GM18502 (cell line): ENCODE measurements at regions not wholly inside any gene's neighbourhood (a gene's known extent, or its start where the extent isn't known, plus 50 kb on each side); places are given as distances from the start of the nearest gene placed in this dataset.
A peak's percentile ranks its signal among the peaks of the same experiment; 100 is the strongest.
"Not testable (repeated sequence)": the region's sequence is repeated elsewhere in the genome, so short reads cannot be mapped to it uniquely, and the experiment has no call there.

Experiments
- ATAC-seq: cut with Tn5 transposase; IDR thresholded peaks from one replicate; pipeline ENCODE4 v1.9.1; 2021; ENCODE audit warnings: mild to moderate bottlenecking; ENCODE audit not compliant: unreplicated experiment, poor library complexity

GRCh38 chr1:117752661-117753060 lies 146.8 kb downstream of the TENT5C start:
- ATAC-seq: no peak

- ATAC-seq: no peak
Observed at GRCh38 chr1:117753232-117753631, 147.4 kb downstream of the TENT5C start.

GRCh38 chr1:117753652-117754051 lies 147.8 kb downstream of the TENT5C start:
- no peak for ATAC-seq

GRCh38 chr1:117754061-117754969 lies 148.5 kb downstream of the TENT5C start:
- no peak for ATAC-seq

- ATAC-seq: no peak
Observed at GRCh38 chr1:117757668-117758067, 151.8 kb downstream of the TENT5C start.

- ATAC-seq: peak; percentile 88
Observed at GRCh38 chr1:117758444-117759316, 152.8 kb downstream of the TENT5C start.

- no peak for ATAC-seq
Observed at GRCh38 chr1:117759535-117759934, 153.7 kb downstream of the TENT5C start.

GRCh38 chr1:117760069-117760468 lies 154.2 kb downstream of the TENT5C start:
- ATAC-seq: no peak

GRCh38 chr1:117760485-117760884 lies 154.6 kb downstream of the TENT5C start:
- no peak for ATAC-seq

- not testable (repeated sequence) for ATAC-seq
Observed at GRCh38 chr1:117767756-117768155, 161.7 kb downstream of the GDAP2 start.

- no peak for ATAC-seq
Observed at GRCh38 chr1:117770981-117771531, 158.4 kb downstream of the GDAP2 start.

- no peak for ATAC-seq
Observed at GRCh38 chr1:117779364-117779763, 150.1 kb downstream of the GDAP2 start.

GRCh38 chr1:117780687-117781475 lies 148.5 kb downstream of the GDAP2 start:
- no peak for ATAC-seq

GRCh38 chr1:117782056-117782455 lies 147.4 kb downstream of the GDAP2 start:
- ATAC-seq: no peak

- no peak for ATAC-seq
Observed at GRCh38 chr1:117783606-117784396, 145.6 kb downstream of the GDAP2 start.

- ATAC-seq: no peak
Observed at GRCh38 chr1:117788014-117788413, 141.4 kb downstream of the GDAP2 start.

- ATAC-seq: no peak
Observed at GRCh38 chr1:117793413-117793812, 136.0 kb downstream of the GDAP2 start.

- no peak for ATAC-seq
Observed at GRCh38 chr1:117794073-117794472, 135.3 kb downstream of the GDAP2 start.

GRCh38 chr1:117795190-117795589 lies 134.2 kb downstream of the GDAP2 start:
- ATAC-seq: no peak
